Activated naive CD8-positive, alpha-beta T cell (primary cell): ENCODE measurements at regions not wholly inside any gene's neighbourhood (a gene's known extent, or its start where the extent isn't known, plus 50 kb on each side); places are given as distances from the start of the nearest gene placed in this dataset.
"Not testable (repeated sequence)": the region's sequence is repeated elsewhere in the genome, so short reads cannot be mapped to it uniquely, and the experiment has no call there.

Experiments used
- H3K27ac Mint-ChIP-seq: one replicate; pipeline ENCODE4 v1.8.0; 2021; ENCODE audit warnings: mixed read lengths
- H3K27me3 Mint-ChIP-seq: one replicate; pipeline ENCODE4 v1.8.0; 2021; ENCODE audit warnings: mixed read lengths
- H3K36me3 Mint-ChIP-seq: one replicate; pipeline ENCODE4 v1.8.0; 2021; ENCODE audit warnings: mixed read lengths
- H3K4me1 Mint-ChIP-seq: one replicate; pipeline ENCODE4 v1.8.0; 2021; ENCODE audit warnings: low read depth, mixed read lengths
- H3K4me3 Mint-ChIP-seq: one replicate; pipeline ENCODE4 v1.8.0; 2021; ENCODE audit warnings: mild to moderate bottlenecking, mixed read lengths
- H3K9me3 Mint-ChIP-seq: one replicate; pipeline ENCODE4 v1.8.0; 2021; ENCODE audit warnings: low read depth, mixed read lengths

GRCh38 chr5:89346573-89346972, 463.6 kb upstream of the MEF2C start:
- no peak overlapping the region for H3K4me3 Mint-ChIP-seq
- H3K27me3 Mint-ChIP-seq = no peaks in the 10 kb centered on the region
- peaks cover 4% of the 10 kb centered on the region for H3K4me1 Mint-ChIP-seq
- no peaks in the 10 kb centered on the region for H3K36me3 Mint-ChIP-seq
- H3K27ac Mint-ChIP-seq = no peak overlapping the region
- no peaks in the 10 kb centered on the region for H3K9me3 Mint-ChIP-seq

- peaks cover 4% of the 10 kb centered on the region for H3K4me1 Mint-ChIP-seq
- no peaks in the 10 kb centered on the region for H3K36me3 Mint-ChIP-seq
- no peaks in the 10 kb centered on the region for H3K9me3 Mint-ChIP-seq
- no peak overlapping the region for H3K4me3 Mint-ChIP-seq
- no peaks in the 10 kb centered on the region for H3K27me3 Mint-ChIP-seq
- no peak overlapping the region for H3K27ac Mint-ChIP-seq
Measured at GRCh38 chr5:89343666-89344065, 460.7 kb upstream of the MEF2C start.

- H3K36me3 Mint-ChIP-seq = no peaks in the 10 kb centered on the region
- no peak overlapping the region for H3K4me3 Mint-ChIP-seq
- no peak overlapping the region for H3K27ac Mint-ChIP-seq
- H3K9me3 Mint-ChIP-seq = no peaks in the 10 kb centered on the region
- no peaks in the 10 kb centered on the region for H3K27me3 Mint-ChIP-seq
- H3K4me1 Mint-ChIP-seq = peaks cover 4% of the 10 kb centered on the region
Measured at GRCh38 chr5:89342106-89342876, 459.3 kb upstream of the MEF2C start.

- H3K27me3 Mint-ChIP-seq = no peaks in the 10 kb centered on the region
- H3K9me3 Mint-ChIP-seq = no peaks in the 10 kb centered on the region
Measured at GRCh38 chr5:89338935-89339334, 456.0 kb upstream of the MEF2C start.

GRCh38 chr5:89336111-89336510, 453.1 kb upstream of the MEF2C start:
- Mint-ChIP-seq H3K4me1 (no peaks in the 10 kb centered on the region), H3K27me3 (no peaks in the 10 kb centered on the region), H3K9me3 (no peaks in the 10 kb centered on the region), H3K4me3 (no peak overlapping the region), H3K27ac (no peak overlapping the region), H3K36me3 (no peaks in the 10 kb centered on the region)

More at GRCh38 chr5:89338935-89339334, 456.0 kb upstream of the MEF2C start:
- H3K36me3 Mint-ChIP-seq = no peaks in the 10 kb centered on the region
- no peak overlapping the region for H3K27ac Mint-ChIP-seq
- H3K4me3 Mint-ChIP-seq = no peak overlapping the region
- H3K4me1 Mint-ChIP-seq = peaks cover 4% of the 10 kb centered on the region

- no peaks in the 10 kb centered on the region for H3K36me3 Mint-ChIP-seq
- no peak overlapping the region for H3K27ac Mint-ChIP-seq
- no peaks in the 10 kb centered on the region for H3K9me3 Mint-ChIP-seq
- peaks cover under 1% of the 10 kb centered on the region for H3K4me1 Mint-ChIP-seq
- H3K4me3 Mint-ChIP-seq = no peak overlapping the region
- H3K27me3 Mint-ChIP-seq = no peaks in the 10 kb centered on the region
Measured at GRCh38 chr5:89330140-89330539, 447.2 kb upstream of the MEF2C start.

GRCh38 chr5:89327608-89328007, 444.6 kb upstream of the MEF2C start:
- H3K36me3 Mint-ChIP-seq = no peaks in the 10 kb centered on the region
- no peaks in the 10 kb centered on the region for H3K27me3 Mint-ChIP-seq
- no peaks in the 10 kb centered on the region for H3K9me3 Mint-ChIP-seq
- H3K4me1 Mint-ChIP-seq = peaks cover 2% of the 10 kb centered on the region
- no peak overlapping the region for H3K4me3 Mint-ChIP-seq
- no peak overlapping the region for H3K27ac Mint-ChIP-seq

GRCh38 chr5:89324990-89325389, 442.0 kb upstream of the MEF2C start:
- Mint-ChIP-seq H3K36me3 (no peaks in the 10 kb centered on the region), H3K4me1 (peaks cover 2% of the 10 kb centered on the region), H3K4me3 (no peak overlapping the region), H3K27me3 (no peaks in the 10 kb centered on the region), H3K9me3 (no peaks in the 10 kb centered on the region), H3K27ac (no peak overlapping the region)

GRCh38 chr5:89320421-89321277, 437.7 kb upstream of the MEF2C start:
- H3K4me1 Mint-ChIP-seq = peaks cover 2% of the 10 kb centered on the region
- no peaks in the 10 kb centered on the region for H3K36me3 Mint-ChIP-seq
- H3K9me3 Mint-ChIP-seq = no peaks in the 10 kb centered on the region
- H3K4me3 Mint-ChIP-seq = no peak overlapping the region
- no peaks in the 10 kb centered on the region for H3K27me3 Mint-ChIP-seq
- H3K27ac Mint-ChIP-seq = peak overlapping the region; percentile 54

- H3K36me3 Mint-ChIP-seq, H3K4me1 Mint-ChIP-seq, H3K4me3 Mint-ChIP-seq, H3K9me3 Mint-ChIP-seq, H3K27me3 Mint-ChIP-seq, H3K27ac Mint-ChIP-seq: not testable (repeated sequence)
Measured at GRCh38 chr5:89317838-89318237, 434.9 kb upstream of the MEF2C start.

- no peak overlapping the region for H3K27ac Mint-ChIP-seq
Measured at GRCh38 chr5:89315286-89316100, 432.5 kb upstream of the MEF2C start.

GRCh38 chr5:89313804-89314588, 431.0 kb upstream of the MEF2C start:
- Mint-ChIP-seq H3K27ac (peak overlapping the region; percentile 81), H3K36me3 (no peaks in the 10 kb centered on the region), H3K4me1 (peaks cover 9% of the 10 kb centered on the region), H3K4me3 (peak overlapping the region; percentile 5), H3K27me3 (no peaks in the 10 kb centered on the region), H3K9me3 (peaks cover 7% of the 10 kb centered on the region)

More at GRCh38 chr5:89315286-89316100, 432.5 kb upstream of the MEF2C start:
- Mint-ChIP-seq H3K4me3 (no peak overlapping the region), H3K27me3 (no peaks in the 10 kb centered on the region), H3K9me3 (no peaks in the 10 kb centered on the region), H3K36me3 (no peaks in the 10 kb centered on the region), H3K4me1 (peaks cover 8% of the 10 kb centered on the region)

GRCh38 chr5:89313044-89313443, 430.1 kb upstream of the MEF2C start:
- Mint-ChIP-seq H3K4me1 (peaks cover 9% of the 10 kb centered on the region), H3K4me3 (no peak overlapping the region), H3K27me3 (no peaks in the 10 kb centered on the region), H3K9me3 (peaks cover 7% of the 10 kb centered on the region), H3K36me3 (no peaks in the 10 kb centered on the region), H3K27ac (peak overlapping the region; percentile 76)

GRCh38 chr5:89309268-89309667, 426.3 kb upstream of the MEF2C start:
- peak overlapping the region; percentile 29 for H3K27ac Mint-ChIP-seq
- no peaks in the 10 kb centered on the region for H3K36me3 Mint-ChIP-seq
- H3K9me3 Mint-ChIP-seq = peaks cover 7% of the 10 kb centered on the region
- H3K27me3 Mint-ChIP-seq = no peaks in the 10 kb centered on the region
- no peak overlapping the region for H3K4me3 Mint-ChIP-seq
- H3K4me1 Mint-ChIP-seq = peaks cover 9% of the 10 kb centered on the region
